DND-41 (cell line): ENCODE measurements at regions not wholly inside any gene's neighbourhood (a gene's known extent, or its start where the extent isn't known, plus 50 kb on each side); places are given as distances from the start of the nearest gene placed in this dataset.
"Not testable (repeated sequence)": the region's sequence is repeated elsewhere in the genome, so short reads cannot be mapped to it uniquely, and the experiment has no call there.

ENCODE experiments used
- ATAC-seq: fragments of 200-7000 bp; cut with Tn5 transposase; 3 replicates; pipeline ENCODE4 v1.9.1; 2021; ENCODE audit warnings: low read depth; ENCODE audit not compliant: insufficient read depth
- DNase-seq: peaks from one replicate; pipeline ENCODE4 v3.0.0-alpha.2; 2020
- H2AFZ ChIP-seq: 2 replicates; pipeline ENCODE4 v1.6.0; 2012; ENCODE audit warnings: low read depth, low read length
- H3K27ac ChIP-seq: 2 replicates; pipeline ENCODE4 v1.5.1; 2012; ENCODE audit warnings: low read length, inconsistent platforms
- H3K27me3 ChIP-seq: fragments of 200-600 bp; sonication (generic); 2 replicates; pipeline ENCODE4 v1.6.0; 2012; ENCODE audit warnings: low read length, mild to moderate bottlenecking, inconsistent platforms; ENCODE audit not compliant: insufficient read depth, poor library complexity
- H3K36me3 ChIP-seq: 2 replicates; pipeline ENCODE4 v1.5.1; 2012; ENCODE audit warnings: low read length, inconsistent platforms; ENCODE audit not compliant: insufficient read depth
- H3K4me1 ChIP-seq: 2 replicates; pipeline ENCODE4 v1.5.1; 2012; ENCODE audit warnings: mild to moderate bottlenecking, low read length; ENCODE audit not compliant: insufficient read depth
- H3K4me2 ChIP-seq: 2 replicates; pipeline ENCODE4 v1.6.0; 2012; ENCODE audit warnings: mild to moderate bottlenecking, moderate library complexity, low read length, inconsistent platforms; ENCODE audit not compliant: insufficient read depth
- H3K4me3 ChIP-seq, 2 experiments: fragments of 200-600 bp in 1 of 2; shearing (Covaris generic) in 1 of 2; 2 replicates each; pipeline ENCODE4 v1.5.1; 2012 to 2016; ENCODE audit warnings: inconsistent platforms in 2 of 2, low read length in 2 of 2, mild to moderate bottlenecking in 2 of 2, low read depth in 1 of 2, moderate library complexity in 1 of 2
- H3K79me2 ChIP-seq: 2 replicates; pipeline ENCODE4 v1.6.0; 2012; ENCODE audit warnings: low read length, inconsistent platforms; ENCODE audit not compliant: insufficient read depth
- H3K9ac ChIP-seq: 2 replicates; pipeline ENCODE4 v1.6.0; 2012; ENCODE audit warnings: low read depth, mild to moderate bottlenecking, inconsistent platforms, low read length, moderate library complexity
- H3K9me3 ChIP-seq: 2 replicates; pipeline ENCODE4 v1.5.1; 2012; ENCODE audit warnings: low read length, moderate library complexity, mild to moderate bottlenecking, inconsistent platforms; ENCODE audit not compliant: insufficient read depth, severe bottlenecking
- H4K20me1 ChIP-seq: 2 replicates; pipeline ENCODE4 v1.6.0; 2012; ENCODE audit warnings: low read length; ENCODE audit not compliant: insufficient read depth
- EZH2 ChIP-seq: IDR thresholded peaks from 3 replicates; pipeline ENCODE4 v1.6.1; 2012; ENCODE audit warnings: borderline replicate concordance, low read depth, mild to moderate bottlenecking, moderate library complexity, low read length, inconsistent platforms; ENCODE audit not compliant: severe bottlenecking
- TF ChIP-seq, protein P1 (sequence below): IDR thresholded peaks from 2 replicates; pipeline ENCODE4 v1.5.1; 2012; ENCODE audit warnings: borderline replicate concordance, low read length, moderate library complexity, mild to moderate bottlenecking; ENCODE audit not compliant: poor library complexity, severe bottlenecking; ENCODE audit errors: extremely low read depth

DNA sequence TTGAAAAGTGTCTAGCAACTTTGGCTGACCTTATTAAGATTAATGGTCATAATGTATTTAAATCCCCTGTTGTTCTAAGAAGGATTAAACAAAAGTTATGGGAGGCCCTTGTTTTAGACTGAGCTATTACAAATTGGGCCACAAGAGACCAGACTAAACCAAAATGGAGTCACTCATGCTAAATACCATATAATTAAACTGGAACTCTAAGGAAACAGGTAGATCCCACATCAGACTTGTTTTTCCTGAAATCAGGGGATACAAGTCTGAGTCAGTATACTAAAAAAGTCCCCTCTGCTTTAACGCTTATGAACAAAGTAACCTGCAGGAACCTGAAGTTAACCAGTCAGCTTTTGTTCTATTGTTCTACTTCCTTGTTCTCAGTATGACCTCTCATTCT is 305.9 kb upstream of the SGCG start:
- H3K9me3 ChIP-seq: no peaks in the 10 kb centered on the region
- no peak for ATAC-seq
- TF ChIP-seq EZH2: no peak
- TF ChIP-seq, protein P1, sequence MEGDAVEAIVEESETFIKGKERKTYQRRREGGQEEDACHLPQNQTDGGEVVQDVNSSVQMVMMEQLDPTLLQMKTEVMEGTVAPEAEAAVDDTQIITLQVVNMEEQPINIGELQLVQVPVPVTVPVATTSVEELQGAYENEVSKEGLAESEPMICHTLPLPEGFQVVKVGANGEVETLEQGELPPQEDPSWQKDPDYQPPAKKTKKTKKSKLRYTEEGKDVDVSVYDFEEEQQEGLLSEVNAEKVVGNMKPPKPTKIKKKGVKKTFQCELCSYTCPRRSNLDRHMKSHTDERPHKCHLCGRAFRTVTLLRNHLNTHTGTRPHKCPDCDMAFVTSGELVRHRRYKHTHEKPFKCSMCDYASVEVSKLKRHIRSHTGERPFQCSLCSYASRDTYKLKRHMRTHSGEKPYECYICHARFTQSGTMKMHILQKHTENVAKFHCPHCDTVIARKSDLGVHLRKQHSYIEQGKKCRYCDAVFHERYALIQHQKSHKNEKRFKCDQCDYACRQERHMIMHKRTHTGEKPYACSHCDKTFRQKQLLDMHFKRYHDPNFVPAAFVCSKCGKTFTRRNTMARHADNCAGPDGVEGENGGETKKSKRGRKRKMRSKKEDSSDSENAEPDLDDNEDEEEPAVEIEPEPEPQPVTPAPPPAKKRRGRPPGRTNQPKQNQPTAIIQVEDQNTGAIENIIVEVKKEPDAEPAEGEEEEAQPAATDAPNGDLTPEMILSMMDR: no peak

DNA sequence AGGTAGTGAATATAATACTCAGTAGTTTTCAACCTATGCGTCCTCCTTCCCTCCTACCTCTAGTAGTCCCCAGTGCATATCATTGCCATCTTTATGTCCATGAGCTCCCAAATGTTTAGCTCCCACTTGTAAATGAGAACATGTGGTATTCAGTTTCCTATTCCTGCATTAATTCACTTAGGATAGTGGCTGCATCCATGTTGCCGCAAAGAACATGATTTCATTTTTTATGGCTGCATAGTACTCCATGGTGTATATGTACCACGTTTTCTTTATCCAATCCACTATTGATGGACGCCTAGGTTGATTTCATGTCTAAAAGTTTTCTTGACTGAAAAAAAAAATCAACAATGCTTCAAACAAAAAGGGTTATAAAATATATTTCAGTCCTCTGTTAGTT is 303.4 kb upstream of the SGCG start:
- no peak for DNase-seq
- ATAC-seq: no peak
- H3K4me3 ChIP-seq: no peak overlapping the region
- no peaks in the 10 kb centered on the region for H3K27me3 ChIP-seq
- H3K36me3 ChIP-seq: no peaks in the 10 kb centered on the region
- TF ChIP-seq, protein P1: no peak
- no peak for TF ChIP-seq EZH2
- H3K4me2 ChIP-seq: no peak overlapping the region
- no peaks in the 10 kb centered on the region for H3K79me2 ChIP-seq
- H4K20me1 ChIP-seq: no peaks in the 10 kb centered on the region
- no peaks in the 10 kb centered on the region for H3K4me1 ChIP-seq
- H3K27ac ChIP-seq: no peak overlapping the region
- no peak overlapping the region for H2AFZ ChIP-seq
- no peak overlapping the region for H3K9ac ChIP-seq
- H3K9me3 ChIP-seq: no peaks in the 10 kb centered on the region

More for the DNA sequence above, 305.9 kb upstream of the SGCG start:
- H3K27ac ChIP-seq: no peak overlapping the region
- DNase-seq: no peak
- no peaks in the 10 kb centered on the region for H3K79me2 ChIP-seq
- no peak overlapping the region for H3K4me2 ChIP-seq
- no peaks in the 10 kb centered on the region for H3K27me3 ChIP-seq
- H3K4me3 ChIP-seq: no peak overlapping the region
- no peaks in the 10 kb centered on the region for H3K4me1 ChIP-seq
- H3K9ac ChIP-seq: no peak overlapping the region
- no peaks in the 10 kb centered on the region for H4K20me1 ChIP-seq
- H3K36me3 ChIP-seq: no peaks in the 10 kb centered on the region
- H2AFZ ChIP-seq: no peak overlapping the region

DNA sequence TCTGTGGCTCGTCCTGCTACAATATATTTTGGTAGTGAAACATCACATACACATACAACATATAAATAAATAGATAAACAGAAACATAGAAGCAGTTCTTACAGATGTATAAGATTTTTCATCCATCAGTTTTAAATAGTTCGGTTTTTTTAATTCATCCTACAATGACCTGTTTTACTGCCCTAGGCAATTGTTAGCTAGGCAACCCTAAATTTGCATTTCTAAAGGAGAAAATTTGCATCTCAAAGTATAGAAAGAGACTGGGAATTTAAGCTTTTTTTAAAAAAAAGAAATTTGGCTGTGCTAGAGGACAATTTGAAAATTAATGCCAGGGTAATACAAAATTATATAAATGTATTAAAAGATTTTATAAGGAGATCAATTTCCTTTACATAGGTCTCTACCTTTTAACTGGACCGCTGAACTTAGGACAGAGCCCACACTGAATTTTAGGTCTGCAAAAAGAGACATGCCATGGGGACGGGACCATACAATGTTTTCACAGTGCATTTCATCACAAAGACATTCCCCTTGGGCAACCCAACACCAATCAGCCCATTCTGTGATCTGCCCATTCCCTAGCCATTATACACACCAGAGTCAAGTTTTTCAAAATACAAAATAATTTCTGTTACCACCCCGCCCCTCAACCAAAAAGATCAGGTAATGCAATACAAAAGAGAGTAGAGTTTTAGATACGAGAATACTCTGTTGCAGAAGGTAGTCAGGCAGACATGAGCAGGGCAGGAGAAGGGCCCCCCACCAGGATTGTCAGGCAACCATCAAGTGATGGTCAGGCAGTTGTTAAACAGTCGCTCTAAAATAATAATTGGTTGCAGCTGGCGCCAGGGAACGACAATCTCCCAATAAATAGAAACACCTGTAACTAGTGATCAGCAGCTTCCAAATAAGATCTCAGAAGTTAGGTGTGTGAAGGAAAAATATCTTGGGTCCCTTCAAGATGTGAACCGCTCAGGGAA is 299.7 kb upstream of the SGCG start:
- H3K4me1 ChIP-seq: no peaks in the 10 kb centered on the region
- H3K27me3 ChIP-seq: no peaks in the 10 kb centered on the region
- H3K9me3 ChIP-seq: no peaks in the 10 kb centered on the region
- H3K4me3 ChIP-seq: no peak overlapping the region
- no peak overlapping the region for H3K4me2 ChIP-seq
- H3K27ac ChIP-seq: no peak overlapping the region
- DNase-seq: no peak
- no peak for TF ChIP-seq EZH2
- TF ChIP-seq, protein P1: no peak
- H4K20me1 ChIP-seq: no peaks in the 10 kb centered on the region
- H3K79me2 ChIP-seq: no peaks in the 10 kb centered on the region
- no peak overlapping the region for H2AFZ ChIP-seq
- H3K9ac ChIP-seq: no peak overlapping the region
- H3K36me3 ChIP-seq: no peaks in the 10 kb centered on the region
- no peak for ATAC-seq

DNA sequence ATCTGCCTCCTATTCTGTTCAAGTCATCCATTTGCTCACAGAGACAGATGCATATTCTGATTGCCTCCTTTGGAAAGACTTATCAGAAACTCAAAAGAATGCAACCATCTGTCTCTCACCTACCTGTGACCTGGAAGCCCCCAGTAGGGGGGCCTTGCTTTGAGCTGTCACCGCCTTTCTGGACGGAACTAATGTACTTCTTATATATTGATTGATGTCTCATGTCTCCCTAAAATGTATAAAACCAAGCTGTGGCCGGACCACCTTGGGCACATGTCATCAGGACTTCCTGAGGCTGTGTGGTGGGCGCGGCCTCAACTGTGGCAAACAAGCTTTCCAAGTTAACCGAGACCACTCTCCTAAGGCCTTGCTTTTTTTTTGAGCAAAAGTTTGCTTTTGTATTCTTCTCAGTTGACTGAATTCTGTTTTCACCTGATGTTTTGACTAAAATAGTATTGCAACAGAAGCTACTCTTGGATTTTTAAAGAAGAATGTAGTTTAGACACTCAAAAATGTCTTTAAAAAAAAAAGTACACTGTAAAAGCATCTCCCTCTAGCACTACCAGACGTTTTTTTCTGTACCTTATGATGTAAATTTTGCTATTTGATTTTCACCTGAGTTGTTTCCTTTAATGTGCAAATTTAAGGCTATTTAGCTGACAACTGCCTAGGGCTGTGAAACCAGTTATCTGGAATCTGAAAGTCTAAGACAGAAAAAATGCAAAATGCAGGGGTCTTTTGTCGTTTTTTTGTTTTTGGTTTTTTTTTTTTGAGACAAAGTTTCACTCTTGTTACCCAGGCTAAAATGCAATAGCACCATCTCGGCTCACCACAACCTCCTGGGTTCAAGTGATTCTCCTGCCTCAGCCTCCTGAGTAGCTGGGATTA is 298.8 kb upstream of the SGCG start:
- H3K79me2 ChIP-seq, ATAC-seq, DNase-seq, H3K27ac ChIP-seq, H2AFZ ChIP-seq, H4K20me1 ChIP-seq, H3K27me3 ChIP-seq, H3K4me2 ChIP-seq, H3K36me3 ChIP-seq, H3K4me1 ChIP-seq, H3K4me3 ChIP-seq, H3K9ac ChIP-seq, H3K9me3 ChIP-seq: not testable (repeated sequence)
